RCC 7860 (cell line): ENCODE measurements at regions not wholly inside any gene's neighbourhood (a gene's known extent, or its start where the extent isn't known, plus 50 kb on each side); places are given as distances from the start of the nearest gene placed in this dataset.
"Not testable (repeated sequence)": the region's sequence is repeated elsewhere in the genome, so short reads cannot be mapped to it uniquely, and the experiment has no call there.

Experiments
- DNase-seq: peaks from one replicate; pipeline ENCODE4 v3.0.0-alpha.2; 2015; ENCODE audit warnings: low spot score
- FAIRE-seq: peaks from 2 replicates; lab custom pipeline; 2012; peaks lifted over from hg19 to GRCh38; lab: Jason Lieb, UNC

GRCh38 chr2:8138923-8139667 lies 542.8 kb upstream of the ID2 start:
- DNase-seq (no peak), FAIRE-seq (no peak)

- DNase-seq (no peak), FAIRE-seq (no peak)
These were observed 542.1 kb upstream of the ID2 start for GRCh38 chr2:8139668-8140200.

- FAIRE-seq: no peak
These were observed 540.7 kb upstream of the ID2 start for GRCh38 chr2:8141079-8141707.

GRCh38 chr2:8141780-8142179 lies 540.1 kb upstream of the ID2 start:
- FAIRE-seq (no peak), DNase-seq (no peak)

More at GRCh38 chr2:8141079-8141707, 540.7 kb upstream of the ID2 start:
- no peak for DNase-seq

GRCh38 chr2:8142461-8142860 lies 539.4 kb upstream of the ID2 start:
- FAIRE-seq: no peak
- no peak for DNase-seq

GRCh38 chr2:8144131-8144631 lies 537.7 kb upstream of the ID2 start:
- DNase-seq (no peak), FAIRE-seq (no peak)

- peak; percentile 34 for DNase-seq
- FAIRE-seq: no peak
These were observed 537.1 kb upstream of the ID2 start for GRCh38 chr2:8144785-8145184.

GRCh38 chr2:8145375-8145774 lies 536.5 kb upstream of the ID2 start:
- FAIRE-seq: not testable (repeated sequence)

GRCh38 chr2:8146132-8147005 lies 535.5 kb upstream of the ID2 start:
- DNase-seq (no peak), FAIRE-seq (no peak)

More at GRCh38 chr2:8145375-8145774, 536.5 kb upstream of the ID2 start:
- DNase-seq: not testable (repeated sequence)

GRCh38 chr2:8148260-8149006 lies 533.4 kb upstream of the ID2 start:
- FAIRE-seq (peak; percentile 92), DNase-seq (peak; percentile 92)

- DNase-seq: peak; percentile 16
- no peak for FAIRE-seq
These were observed 532.9 kb upstream of the ID2 start for GRCh38 chr2:8149007-8149405.

GRCh38 chr2:8149985-8150539 lies 531.8 kb upstream of the ID2 start:
- DNase-seq (no peak), FAIRE-seq (no peak)

GRCh38 chr2:8151888-8152287 lies 530.0 kb upstream of the ID2 start:
- DNase-seq (no peak), FAIRE-seq (no peak)

- FAIRE-seq (no peak), DNase-seq (no peak)
These were observed 529.2 kb upstream of the ID2 start for GRCh38 chr2:8152392-8153257.

- DNase-seq (no peak), FAIRE-seq (no peak)
These were observed 528.6 kb upstream of the ID2 start for GRCh38 chr2:8153258-8153718.

- no peak for FAIRE-seq
- peak; percentile 23 for DNase-seq
These were observed 527.6 kb upstream of the ID2 start for GRCh38 chr2:8154270-8154669.

GRCh38 chr2:8154936-8155335 lies 526.9 kb upstream of the ID2 start:
- DNase-seq: peak; percentile 77
- no peak for FAIRE-seq

GRCh38 chr2:8157621-8158430 lies 524.0 kb upstream of the ID2 start:
- DNase-seq (no peak), FAIRE-seq (no peak)
